ENCODE measurements at regions not wholly inside any gene's neighbourhood (a gene's known extent, or its start where the extent isn't known, plus 50 kb on each side); places are given as distances from the start of the nearest gene placed in this dataset.
"Not testable (repeated sequence)": the region's sequence is repeated elsewhere in the genome, so short reads cannot be mapped to it uniquely, and the experiment has no call there.

DNA sequence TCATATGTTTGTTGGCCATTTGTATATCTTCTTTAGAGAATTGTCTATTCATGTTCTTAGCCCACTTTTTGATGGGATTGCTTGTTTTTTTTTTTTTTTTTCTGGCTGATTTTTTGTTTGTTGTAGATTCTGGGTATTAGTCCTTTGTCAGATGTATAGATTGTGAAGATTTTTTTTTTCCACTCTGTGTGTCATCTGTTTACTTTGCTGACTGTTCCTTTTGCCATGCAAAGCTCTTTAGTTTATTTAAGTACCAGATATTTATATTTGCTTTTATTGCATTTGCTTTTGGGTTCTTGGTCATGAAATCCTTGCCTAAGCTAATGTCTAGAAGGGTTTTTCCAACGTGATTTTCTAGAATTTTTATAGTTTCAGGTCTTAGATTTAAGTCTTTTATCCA lies 547.9 kb downstream of the TMEM135 start:
- H3K9me2 ChIP-seq (ENCODE audit: insufficient read depth), result peaks cover 15% of the 10 kb centered on the region
- not testable (repeated sequence) for H3K27me3 ChIP-seq (ENCODE audit: insufficient read depth); H3K79me2 ChIP-seq (replicated peaks; ENCODE audit: insufficient read depth); H3K27me3 Mint-ChIP-seq (ENCODE audit: insufficient read depth, low read depth, poor library complexity); H3K4me1 ChIP-seq (ENCODE audit: insufficient read depth); H3K27ac ChIP-seq (ENCODE audit: low read depth); H3K4me1 Mint-ChIP-seq; H3K4me3 Mint-ChIP-seq; H3K36me3 Mint-ChIP-seq (ENCODE audit: low read depth); ATAC-seq; H3F3A ChIP-seq (replicated peaks; ENCODE audit: low read depth); H4K20me1 ChIP-seq (replicated peaks; ENCODE audit: insufficient read depth); H3K36me3 ChIP-seq (ENCODE audit: insufficient read depth); H2AFZ ChIP-seq; H3K4me2 ChIP-seq; DNase-seq (ENCODE audit: low spot score); H3K27ac Mint-ChIP-seq; H3K4me3 ChIP-seq
- H3K9me3 Mint-ChIP-seq, result peaks cover 16% of the 10 kb centered on the region; the same call in 2 of the 3 replicates

DNA sequence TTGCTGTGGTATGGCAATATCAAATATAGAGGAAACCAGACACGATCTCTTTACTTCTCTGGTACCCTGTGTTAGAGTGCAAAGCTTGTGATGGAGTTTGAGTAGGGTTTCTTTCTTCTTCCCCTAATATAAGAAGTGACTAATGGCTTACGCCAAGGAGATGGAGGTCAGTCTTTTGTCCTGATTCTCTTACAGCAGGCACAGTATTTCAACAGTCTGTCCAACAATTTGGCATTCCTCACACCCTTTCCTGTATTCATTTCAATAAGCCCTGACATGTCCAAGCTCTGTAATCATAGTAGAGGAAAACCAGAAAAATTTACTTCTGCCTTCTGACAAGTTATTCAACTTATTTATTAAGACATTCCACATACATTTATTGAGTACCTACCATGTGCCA lies 546.2 kb downstream of the TMEM135 start:
- Histone ChIP-seq H3K4me3 (no peak overlapping the region), H3F3A (replicated peaks; ENCODE audit: low read depth) (no peaks in the 10 kb centered on the region), H3K4me2 (no peak overlapping the region), H3K79me2 (replicated peaks; ENCODE audit: insufficient read depth) (no peaks in the 10 kb centered on the region), H3K9me2 (ENCODE audit: insufficient read depth) (peaks cover 11% of the 10 kb centered on the region), H3K36me3 (ENCODE audit: insufficient read depth) (no peaks in the 10 kb centered on the region), H3K27ac (ENCODE audit: low read depth) (no peak overlapping the region), H3K4me1 (ENCODE audit: insufficient read depth) (no peaks in the 10 kb centered on the region), H4K20me1 (replicated peaks; ENCODE audit: insufficient read depth) (no peaks in the 10 kb centered on the region), H2AFZ (no peak overlapping the region), H3K27me3 (ENCODE audit: insufficient read depth) (no peaks in the 10 kb centered on the region)
- no peak for ATAC-seq
- Mint-ChIP-seq H3K27me3 (ENCODE audit: insufficient read depth, low read depth, poor library complexity) (no peaks in the 10 kb centered on the region), H3K36me3 (ENCODE audit: low read depth) (no peaks in the 10 kb centered on the region; the same call in 2 of the 3 replicates), H3K4me3 (no peak overlapping the region), H3K4me1 (no peaks in the 10 kb centered on the region), H3K9me3 (peaks cover 16% of the 10 kb centered on the region; the same call in 2 of the 3 replicates), H3K27ac (no peak overlapping the region)
- no peak for DNase-seq (ENCODE audit: low spot score)
- no peak for TF ChIP-seq CREB1 (CRISPR knock-in tag; IDR thresholded peaks at IDR 0.05; ENCODE audit: low read depth)
- no peak for TF ChIP-seq ETS1 (IDR thresholded peaks at IDR 0.05)
- TF ChIP-seq, protein P1, sequence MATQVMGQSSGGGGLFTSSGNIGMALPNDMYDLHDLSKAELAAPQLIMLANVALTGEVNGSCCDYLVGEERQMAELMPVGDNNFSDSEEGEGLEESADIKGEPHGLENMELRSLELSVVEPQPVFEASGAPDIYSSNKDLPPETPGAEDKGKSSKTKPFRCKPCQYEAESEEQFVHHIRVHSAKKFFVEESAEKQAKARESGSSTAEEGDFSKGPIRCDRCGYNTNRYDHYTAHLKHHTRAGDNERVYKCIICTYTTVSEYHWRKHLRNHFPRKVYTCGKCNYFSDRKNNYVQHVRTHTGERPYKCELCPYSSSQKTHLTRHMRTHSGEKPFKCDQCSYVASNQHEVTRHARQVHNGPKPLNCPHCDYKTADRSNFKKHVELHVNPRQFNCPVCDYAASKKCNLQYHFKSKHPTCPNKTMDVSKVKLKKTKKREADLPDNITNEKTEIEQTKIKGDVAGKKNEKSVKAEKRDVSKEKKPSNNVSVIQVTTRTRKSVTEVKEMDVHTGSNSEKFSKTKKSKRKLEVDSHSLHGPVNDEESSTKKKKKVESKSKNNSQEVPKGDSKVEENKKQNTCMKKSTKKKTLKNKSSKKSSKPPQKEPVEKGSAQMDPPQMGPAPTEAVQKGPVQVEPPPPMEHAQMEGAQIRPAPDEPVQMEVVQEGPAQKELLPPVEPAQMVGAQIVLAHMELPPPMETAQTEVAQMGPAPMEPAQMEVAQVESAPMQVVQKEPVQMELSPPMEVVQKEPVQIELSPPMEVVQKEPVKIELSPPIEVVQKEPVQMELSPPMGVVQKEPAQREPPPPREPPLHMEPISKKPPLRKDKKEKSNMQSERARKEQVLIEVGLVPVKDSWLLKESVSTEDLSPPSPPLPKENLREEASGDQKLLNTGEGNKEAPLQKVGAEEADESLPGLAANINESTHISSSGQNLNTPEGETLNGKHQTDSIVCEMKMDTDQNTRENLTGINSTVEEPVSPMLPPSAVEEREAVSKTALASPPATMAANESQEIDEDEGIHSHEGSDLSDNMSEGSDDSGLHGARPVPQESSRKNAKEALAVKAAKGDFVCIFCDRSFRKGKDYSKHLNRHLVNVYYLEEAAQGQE (IDR thresholded peaks at IDR 0.05; ENCODE audit: unreplicated experiment), result no peak
- TF ChIP-seq POLR2AphosphoS5 (IDR thresholded peaks at IDR 0.05; ENCODE audit: low read depth), result no peak
- TF ChIP-seq, protein P2, sequence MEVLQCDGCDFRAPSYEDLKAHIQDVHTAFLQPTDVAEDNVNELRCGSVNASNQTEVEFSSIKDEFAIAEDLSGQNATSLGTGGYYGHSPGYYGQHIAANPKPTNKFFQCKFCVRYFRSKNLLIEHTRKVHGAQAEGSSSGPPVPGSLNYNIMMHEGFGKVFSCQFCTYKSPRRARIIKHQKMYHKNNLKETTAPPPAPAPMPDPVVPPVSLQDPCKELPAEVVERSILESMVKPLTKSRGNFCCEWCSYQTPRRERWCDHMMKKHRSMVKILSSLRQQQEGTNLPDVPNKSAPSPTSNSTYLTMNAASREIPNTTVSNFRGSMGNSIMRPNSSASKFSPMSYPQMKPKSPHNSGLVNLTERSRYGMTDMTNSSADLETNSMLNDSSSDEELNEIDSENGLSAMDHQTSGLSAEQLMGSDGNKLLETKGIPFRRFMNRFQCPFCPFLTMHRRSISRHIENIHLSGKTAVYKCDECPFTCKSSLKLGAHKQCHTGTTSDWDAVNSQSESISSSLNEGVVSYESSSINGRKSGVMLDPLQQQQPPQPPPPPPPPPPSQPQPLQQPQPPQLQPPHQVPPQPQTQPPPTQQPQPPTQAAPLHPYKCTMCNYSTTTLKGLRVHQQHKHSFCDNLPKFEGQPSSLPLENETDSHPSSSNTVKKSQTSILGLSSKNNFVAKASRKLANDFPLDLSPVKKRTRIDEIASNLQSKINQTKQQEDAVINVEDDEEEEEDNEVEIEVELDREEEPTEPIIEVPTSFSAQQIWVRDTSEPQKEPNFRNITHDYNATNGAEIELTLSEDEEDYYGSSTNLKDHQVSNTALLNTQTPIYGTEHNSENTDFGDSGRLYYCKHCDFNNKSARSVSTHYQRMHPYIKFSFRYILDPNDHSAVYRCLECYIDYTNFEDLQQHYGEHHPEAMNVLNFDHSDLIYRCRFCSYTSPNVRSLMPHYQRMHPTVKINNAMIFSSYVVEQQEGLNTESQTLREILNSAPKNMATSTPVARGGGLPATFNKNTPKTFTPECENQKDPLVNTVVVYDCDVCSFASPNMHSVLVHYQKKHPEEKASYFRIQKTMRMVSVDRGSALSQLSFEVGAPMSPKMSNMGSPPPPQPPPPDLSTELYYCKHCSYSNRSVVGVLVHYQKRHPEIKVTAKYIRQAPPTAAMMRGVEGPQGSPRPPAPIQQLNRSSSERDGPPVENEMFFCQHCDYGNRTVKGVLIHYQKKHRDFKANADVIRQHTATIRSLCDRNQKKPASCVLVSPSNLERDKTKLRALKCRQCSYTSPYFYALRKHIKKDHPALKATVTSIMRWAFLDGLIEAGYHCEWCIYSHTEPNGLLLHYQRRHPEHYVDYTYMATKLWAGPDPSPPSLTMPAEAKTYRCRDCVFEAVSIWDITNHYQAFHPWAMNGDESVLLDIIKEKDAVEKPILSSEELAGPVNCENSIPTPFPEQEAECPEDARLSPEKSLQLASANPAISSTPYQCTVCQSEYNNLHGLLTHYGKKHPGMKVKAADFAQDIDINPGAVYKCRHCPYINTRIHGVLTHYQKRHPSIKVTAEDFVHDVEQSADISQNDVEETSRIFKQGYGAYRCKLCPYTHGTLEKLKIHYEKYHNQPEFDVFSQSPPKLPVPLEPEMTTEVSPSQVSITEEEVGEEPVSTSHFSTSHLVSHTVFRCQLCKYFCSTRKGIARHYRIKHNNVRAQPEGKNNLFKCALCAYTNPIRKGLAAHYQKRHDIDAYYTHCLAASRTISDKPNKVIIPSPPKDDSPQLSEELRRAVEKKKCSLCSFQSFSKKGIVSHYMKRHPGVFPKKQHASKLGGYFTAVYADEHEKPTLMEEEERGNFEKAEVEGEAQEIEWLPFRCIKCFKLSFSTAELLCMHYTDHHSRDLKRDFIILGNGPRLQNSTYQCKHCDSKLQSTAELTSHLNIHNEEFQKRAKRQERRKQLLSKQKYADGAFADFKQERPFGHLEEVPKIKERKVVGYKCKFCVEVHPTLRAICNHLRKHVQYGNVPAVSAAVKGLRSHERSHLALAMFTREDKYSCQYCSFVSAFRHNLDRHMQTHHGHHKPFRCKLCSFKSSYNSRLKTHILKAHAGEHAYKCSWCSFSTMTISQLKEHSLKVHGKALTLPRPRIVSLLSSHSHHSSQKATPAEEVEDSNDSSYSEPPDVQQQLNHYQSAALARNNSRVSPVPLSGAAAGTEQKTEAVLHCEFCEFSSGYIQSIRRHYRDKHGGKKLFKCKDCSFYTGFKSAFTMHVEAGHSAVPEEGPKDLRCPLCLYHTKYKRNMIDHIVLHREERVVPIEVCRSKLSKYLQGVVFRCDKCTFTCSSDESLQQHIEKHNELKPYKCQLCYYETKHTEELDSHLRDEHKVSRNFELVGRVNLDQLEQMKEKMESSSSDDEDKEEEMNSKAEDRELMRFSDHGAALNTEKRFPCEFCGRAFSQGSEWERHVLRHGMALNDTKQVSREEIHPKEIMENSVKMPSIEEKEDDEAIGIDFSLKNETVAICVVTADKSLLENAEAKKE (CRISPR knock-in tag; IDR thresholded peaks at IDR 0.05), result no peak
- no peak for TF ChIP-seq NANOG (IDR thresholded peaks at IDR 0.05; ENCODE audit: borderline replicate concordance)
- TF ChIP-seq ZNF331 (CRISPR knock-in tag; IDR thresholded peaks at IDR 0.05; ENCODE audit: low read depth), result no peak
- TF ChIP-seq, protein P3, sequence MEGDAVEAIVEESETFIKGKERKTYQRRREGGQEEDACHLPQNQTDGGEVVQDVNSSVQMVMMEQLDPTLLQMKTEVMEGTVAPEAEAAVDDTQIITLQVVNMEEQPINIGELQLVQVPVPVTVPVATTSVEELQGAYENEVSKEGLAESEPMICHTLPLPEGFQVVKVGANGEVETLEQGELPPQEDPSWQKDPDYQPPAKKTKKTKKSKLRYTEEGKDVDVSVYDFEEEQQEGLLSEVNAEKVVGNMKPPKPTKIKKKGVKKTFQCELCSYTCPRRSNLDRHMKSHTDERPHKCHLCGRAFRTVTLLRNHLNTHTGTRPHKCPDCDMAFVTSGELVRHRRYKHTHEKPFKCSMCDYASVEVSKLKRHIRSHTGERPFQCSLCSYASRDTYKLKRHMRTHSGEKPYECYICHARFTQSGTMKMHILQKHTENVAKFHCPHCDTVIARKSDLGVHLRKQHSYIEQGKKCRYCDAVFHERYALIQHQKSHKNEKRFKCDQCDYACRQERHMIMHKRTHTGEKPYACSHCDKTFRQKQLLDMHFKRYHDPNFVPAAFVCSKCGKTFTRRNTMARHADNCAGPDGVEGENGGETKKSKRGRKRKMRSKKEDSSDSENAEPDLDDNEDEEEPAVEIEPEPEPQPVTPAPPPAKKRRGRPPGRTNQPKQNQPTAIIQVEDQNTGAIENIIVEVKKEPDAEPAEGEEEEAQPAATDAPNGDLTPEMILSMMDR (conservative IDR thresholded peaks at IDR 0.05; ENCODE audit: low read depth in 2 of 2), result no peak
- no peak for TF ChIP-seq EZH2 (IDR thresholded peaks at IDR 0.05; ENCODE audit: low read depth, unreplicated experiment)
- no peak for TF ChIP-seq ZNF114 (CRISPR knock-in tag; IDR thresholded peaks at IDR 0.05)

All from GM23338 (cell line).